BLaER1 treated with 17β-estradiol and CSF1 and Interleukin-3, amounts not matched to agents 10 nM and 100 nM (cell line): ENCODE measurements at regions not wholly inside any gene's neighbourhood (a gene's known extent, or its start where the extent isn't known, plus 50 kb on each side); places are given as distances from the start of the nearest gene placed in this dataset.
A peak's percentile ranks its signal among the peaks of the same experiment; 100 is the strongest.

Experiments used
- H3K27ac ChIP-seq, 11 experiments: shearing (Covaris generic); formaldehyde crosslinking; 2 replicates each; pipeline ENCODE4 v1.8.1; 2022
- H3K27me3 ChIP-seq, 11 experiments: shearing (Covaris generic); formaldehyde crosslinking; 2 replicates each; pipeline ENCODE4 v1.8.1; 2022
- H3K36me3 ChIP-seq, 11 experiments: shearing (Covaris generic); formaldehyde crosslinking; 2 replicates each; pipeline ENCODE4 v1.8.1; 2022
- H3K4me1 ChIP-seq, 10 experiments: shearing (Covaris generic); formaldehyde crosslinking; 2 replicates each; pipeline ENCODE4 v1.8.1; 2022
- H3K4me2 ChIP-seq, 11 experiments: shearing (Covaris generic); formaldehyde crosslinking; 2 replicates each; pipeline ENCODE4 v1.8.1; 2022
- H3K4me3 ChIP-seq, 10 experiments: shearing (Covaris generic); formaldehyde crosslinking; 2 replicates each; pipeline ENCODE4 v1.8.1; 2022
- H3K9ac ChIP-seq, 11 experiments: shearing (Covaris generic); formaldehyde crosslinking; 2 replicates each; pipeline ENCODE4 v1.8.1; 2022
- H3K9me3 ChIP-seq, 11 experiments: shearing (Covaris generic); formaldehyde crosslinking; replicated peaks in 1 of 11; 2 replicates each; pipeline ENCODE4 v1.8.1; 2022
- H4K20me1 ChIP-seq, 11 experiments: shearing (Covaris generic); formaldehyde crosslinking; 2 replicates each; pipeline ENCODE4 v1.8.1; 2022
- Cebpa-rat ChIP-seq, 11 experiments: shearing (Covaris generic); IDR thresholded peaks; 2 replicates each; pipeline ENCODE4 v1.8.1; 2022

- Histone ChIP-seq H3K36me3 (no peaks in the 10 kb centered on the region), H4K20me1 (no peaks in the 10 kb centered on the region), H3K4me3 (no peak overlapping the region), H3K9ac (no peak overlapping the region), H3K4me1 (peaks cover 0 to 14% (median 6%) of the 10 kb centered on the region in 10 experiments; a peak in 14 of 20 replicates), H3K9me3 (peaks cover 0 to 10% (median 4%) of the 10 kb centered on the region in 11 experiments; a peak in 6 of 22 replicates), H3K4me2 (no peak overlapping the region), H3K27ac (no peak overlapping the region), H3K27me3 (no peaks in the 10 kb centered on the region)
- TF ChIP-seq Cebpa-rat (IDR thresholded peaks at IDR 0.05): no peak
Observed at GRCh38 chr5:97543166-97543565, 360.1 kb upstream of the RIOK2 start.

- Histone ChIP-seq H3K27me3 (no peaks in the 10 kb centered on the region), H3K9ac (no peak overlapping the region), H3K4me1 (peaks cover 0 to 21% (median 8%) of the 10 kb centered on the region in 10 experiments; a peak in 14 of 20 replicates), H3K9me3 (peaks cover 0 to 10% (median 4%) of the 10 kb centered on the region in 11 experiments; a peak in 6 of 22 replicates), H4K20me1 (no peaks in the 10 kb centered on the region), H3K4me2 (no peak overlapping the region), H3K36me3 (no peaks in the 10 kb centered on the region), H3K27ac (no peak overlapping the region), H3K4me3 (no peak overlapping the region)
- TF ChIP-seq Cebpa-rat (IDR thresholded peaks at IDR 0.05): no peak
Observed at GRCh38 chr5:97544240-97544639, 361.2 kb upstream of the RIOK2 start.

- H3K9ac ChIP-seq: no peak overlapping the region
- H3K27me3 ChIP-seq: no peaks in the 10 kb centered on the region
- H3K9me3 ChIP-seq: peaks cover 0 to 10% (median 4%) of the 10 kb centered on the region in 11 experiments; a peak in 6 of 22 replicates
- H3K4me3 ChIP-seq: no peak overlapping the region
- no peak for TF ChIP-seq Cebpa-rat (IDR thresholded peaks at IDR 0.05)
- H3K27ac ChIP-seq: no peak overlapping the region
- H3K36me3 ChIP-seq: no peaks in the 10 kb centered on the region
- peaks cover 0 to 21% (median 8%) of the 10 kb centered on the region in 10 experiments; a peak in 14 of 20 replicates for H3K4me1 ChIP-seq
- H3K4me2 ChIP-seq: no peak overlapping the region
- no peaks in the 10 kb centered on the region for H4K20me1 ChIP-seq
Observed at GRCh38 chr5:97544678-97545077, 361.6 kb upstream of the RIOK2 start.

DNA sequence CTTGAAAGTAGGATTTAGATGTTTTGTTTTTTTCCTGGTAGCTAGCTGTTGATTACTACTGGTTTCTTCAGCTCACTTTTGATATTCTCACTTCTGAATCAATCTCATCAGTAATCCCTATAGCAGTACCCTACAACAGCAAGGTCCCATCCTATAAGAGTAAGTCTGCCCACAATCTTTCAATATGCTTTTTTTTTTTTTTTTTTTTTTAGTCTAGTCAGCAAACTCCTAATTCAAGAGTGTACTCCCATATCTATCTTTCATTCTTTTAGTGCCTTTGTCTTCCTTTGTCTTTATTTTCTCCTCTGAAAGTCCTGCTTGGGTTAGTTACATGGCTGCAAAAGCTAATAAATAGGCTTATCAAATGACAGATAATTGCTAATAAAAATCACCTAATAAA is 362.4 kb upstream of the RIOK2 start:
- peaks cover 0 to 21% (median 8%) of the 10 kb centered on the region in 10 experiments; a peak in 14 of 20 replicates for H3K4me1 ChIP-seq
- H3K27me3 ChIP-seq: no peaks in the 10 kb centered on the region
- no peak overlapping the region for H3K27ac ChIP-seq
- peaks cover 0 to 10% (median 4%) of the 10 kb centered on the region in 11 experiments; a peak in 6 of 22 replicates for H3K9me3 ChIP-seq
- H4K20me1 ChIP-seq: no peaks in the 10 kb centered on the region
- H3K4me2 ChIP-seq: no peak overlapping the region
- H3K36me3 ChIP-seq: no peaks in the 10 kb centered on the region
- no peak for TF ChIP-seq Cebpa-rat (IDR thresholded peaks at IDR 0.05)
- no peak overlapping the region for H3K4me3 ChIP-seq
- no peak overlapping the region for H3K9ac ChIP-seq

DNA sequence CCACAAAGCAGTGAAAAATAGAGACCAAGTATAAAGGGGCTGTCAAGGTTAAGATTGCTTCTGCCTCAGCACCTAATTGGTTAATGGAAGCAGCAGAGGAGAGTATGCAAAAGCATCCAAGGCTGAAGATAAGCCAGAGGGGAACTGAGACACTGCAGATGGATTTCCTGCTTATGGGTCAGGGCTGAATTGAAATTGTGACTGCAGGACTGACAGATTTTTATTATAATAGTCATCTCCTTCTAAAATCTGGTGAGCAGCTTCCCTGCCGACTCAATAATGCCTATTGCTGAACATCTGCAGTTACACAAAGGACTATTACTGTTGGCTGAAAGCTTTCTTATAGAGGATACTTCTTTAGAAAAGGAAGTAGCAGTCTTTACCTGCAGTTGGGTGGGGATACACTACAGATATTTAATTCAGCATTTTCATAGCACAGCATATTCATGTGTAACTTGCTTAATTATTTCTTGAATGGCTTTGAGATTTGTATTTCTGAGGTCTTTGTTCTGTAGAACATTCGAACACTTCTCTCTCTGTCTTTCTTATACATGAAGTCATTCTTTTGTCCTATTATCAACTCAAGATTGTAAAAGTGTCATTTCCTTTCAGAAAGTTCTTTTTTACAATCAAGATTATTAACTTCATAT is 363.0 kb upstream of the RIOK2 start:
- no peak for TF ChIP-seq Cebpa-rat (IDR thresholded peaks at IDR 0.05)
- Histone ChIP-seq H3K9ac (no peak overlapping the region), H3K9me3 (peaks cover 0 to 10% (median 4%) of the 10 kb centered on the region in 11 experiments; a peak in 6 of 22 replicates), H3K4me1 (peaks cover 0 to 21% (median 8%) of the 10 kb centered on the region in 10 experiments; a peak in 14 of 20 replicates), H3K27ac (no peak overlapping the region), H3K36me3 (no peaks in the 10 kb centered on the region), H3K27me3 (no peaks in the 10 kb centered on the region), H3K4me3 (no peak overlapping the region), H3K4me2 (no peak overlapping the region; a peak in 1 of 22 replicates), H4K20me1 (no peaks in the 10 kb centered on the region)

- Histone ChIP-seq H3K4me3 (no peak overlapping the region), H3K36me3 (no peaks in the 10 kb centered on the region), H3K4me1 (peaks cover 0 to 21% (median 8%) of the 10 kb centered on the region in 10 experiments; a peak in 14 of 20 replicates), H4K20me1 (no peaks in the 10 kb centered on the region), H3K4me2 (peak overlapping the region in 4 of 11 experiments; percentile 22 to 48 (median 32); a peak in 9 of 22 replicates), H3K9ac (no peak overlapping the region), H3K27ac (peak overlapping the region in 7 of 11 experiments; percentile 15 to 79 (median 55); a peak in 12 of 22 replicates), H3K9me3 (peaks cover 0 to 6% (median 0%) of the 10 kb centered on the region in 11 experiments; a peak in 2 of 22 replicates), H3K27me3 (no peaks in the 10 kb centered on the region)
- no peak for TF ChIP-seq Cebpa-rat (IDR thresholded peaks at IDR 0.05)
Observed at GRCh38 chr5:97547430-97547829, 364.4 kb upstream of the RIOK2 start.

DNA sequence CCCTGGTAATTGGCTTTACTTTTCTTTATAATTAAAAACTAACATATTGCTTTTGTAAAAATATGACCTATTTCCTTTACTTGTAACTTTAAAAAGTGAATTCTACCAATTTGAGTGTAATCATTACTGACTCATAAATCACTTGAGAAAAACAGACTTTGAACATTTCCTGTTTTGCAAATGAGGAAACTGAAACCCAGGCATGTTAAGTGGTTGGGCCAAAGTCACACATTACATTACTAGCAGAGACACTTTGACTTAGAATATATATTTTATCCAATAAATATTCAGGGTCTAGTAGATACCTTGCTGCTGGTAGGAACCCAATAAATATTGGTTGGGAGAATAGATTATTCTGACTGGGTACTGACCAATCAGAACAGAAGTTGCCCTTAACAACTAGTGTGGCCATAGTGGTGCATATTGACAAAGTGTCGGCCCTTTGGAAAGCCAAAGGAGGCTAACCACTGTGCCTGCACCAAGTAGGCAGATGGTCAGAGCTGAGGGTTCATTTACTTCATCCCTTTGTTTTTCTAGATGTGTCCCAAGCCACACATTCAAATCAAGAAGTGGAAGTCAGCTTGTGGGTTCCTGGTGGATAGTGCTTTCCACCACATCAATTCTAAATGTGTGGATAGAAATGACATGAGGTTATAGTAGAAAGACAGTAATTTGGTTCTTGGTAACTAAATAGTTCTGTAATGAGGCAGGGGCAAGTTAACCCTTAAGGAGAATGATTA is 365.1 kb upstream of the RIOK2 start:
- no peak for TF ChIP-seq Cebpa-rat (IDR thresholded peaks at IDR 0.05)
- peaks cover 0 to 6% (median 0%) of the 10 kb centered on the region in 11 experiments; a peak in 2 of 22 replicates for H3K9me3 ChIP-seq
- H4K20me1 ChIP-seq: no peaks in the 10 kb centered on the region
- H3K4me2 ChIP-seq: peak overlapping the region in 10 of 11 experiments; percentile 8 to 58 (median 40); a peak in 12 of 22 replicates
- no peaks in the 10 kb centered on the region for H3K36me3 ChIP-seq
- H3K27me3 ChIP-seq: no peaks in the 10 kb centered on the region
- H3K4me3 ChIP-seq: no peak overlapping the region
- peak overlapping the region in 1 of 11 experiments; percentile 41; a peak in 2 of 22 replicates for H3K9ac ChIP-seq
- peaks cover 0 to 21% (median 8%) of the 10 kb centered on the region in 10 experiments; a peak in 14 of 20 replicates for H3K4me1 ChIP-seq
- peak overlapping the region in 8 of 11 experiments; percentile 24 to 79 (median 55); a peak in 16 of 22 replicates for H3K27ac ChIP-seq

GRCh38 chr5:97548739-97549080 is 365.7 kb upstream of the RIOK2 start:
- no peak overlapping the region for H3K4me3 ChIP-seq
- peaks cover 0 to 21% (median 8%) of the 10 kb centered on the region in 10 experiments; a peak in 14 of 20 replicates for H3K4me1 ChIP-seq
- H3K9ac ChIP-seq: no peak overlapping the region
- no peaks in the 10 kb centered on the region for H3K36me3 ChIP-seq
- peak overlapping the region in 6 of 11 experiments; percentile 24 to 79 (median 56); a peak in 11 of 22 replicates for H3K27ac ChIP-seq
- H3K9me3 ChIP-seq: peaks cover 0 to 6% (median 0%) of the 10 kb centered on the region in 11 experiments; a peak in 2 of 22 replicates
- H4K20me1 ChIP-seq: no peaks in the 10 kb centered on the region
- no peaks in the 10 kb centered on the region for H3K27me3 ChIP-seq
- peak overlapping the region in 7 of 11 experiments; percentile 25 to 58 (median 42); a peak in 7 of 22 replicates for H3K4me2 ChIP-seq
- no peak for TF ChIP-seq Cebpa-rat (IDR thresholded peaks at IDR 0.05)

DNA sequence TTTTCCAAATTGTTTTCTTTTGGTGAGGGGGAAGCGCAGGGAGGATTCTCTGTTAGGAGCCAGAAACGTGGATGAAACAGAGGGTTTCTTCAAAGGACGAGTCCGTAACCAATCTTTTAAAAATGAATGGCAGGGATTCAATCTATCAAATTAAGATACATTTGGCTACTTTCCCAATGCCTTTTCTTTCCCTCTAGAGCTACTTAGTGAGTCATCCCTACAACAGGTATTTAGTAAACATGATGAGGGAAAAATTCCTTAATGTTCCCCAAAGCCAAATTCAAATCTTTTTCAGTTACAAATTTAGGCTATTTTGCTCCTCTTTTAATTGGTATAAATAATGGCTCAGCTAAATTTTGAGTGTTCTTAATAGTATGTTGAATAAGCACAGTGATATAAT is 366.4 kb upstream of the RIOK2 start:
- H3K27me3 ChIP-seq: no peaks in the 10 kb centered on the region
- no peak overlapping the region for H3K27ac ChIP-seq
- H3K4me2 ChIP-seq: no peak overlapping the region
- no peaks in the 10 kb centered on the region for H3K36me3 ChIP-seq
- peaks cover 0 to 6% (median 0%) of the 10 kb centered on the region in 11 experiments; a peak in 2 of 22 replicates for H3K9me3 ChIP-seq
- TF ChIP-seq Cebpa-rat (IDR thresholded peaks at IDR 0.05): no peak
- no peak overlapping the region for H3K4me3 ChIP-seq
- no peak overlapping the region for H3K9ac ChIP-seq
- no peaks in the 10 kb centered on the region for H4K20me1 ChIP-seq
- H3K4me1 ChIP-seq: peaks cover 0 to 21% (median 8%) of the 10 kb centered on the region in 10 experiments; a peak in 14 of 20 replicates
